HG03280 (cell line): ENCODE measurements at regions not wholly inside any gene's neighbourhood (a gene's known extent, or its start where the extent isn't known, plus 50 kb on each side); places are given as distances from the start of the nearest gene placed in this dataset.

ENCODE experiments used
- ATAC-seq: cut with Tn5 transposase; IDR thresholded peaks from one replicate; pipeline ENCODE4 v1.9.1; 2021; ENCODE audit warnings: mild to moderate bottlenecking, moderate library complexity; ENCODE audit not compliant: unreplicated experiment

DNA sequence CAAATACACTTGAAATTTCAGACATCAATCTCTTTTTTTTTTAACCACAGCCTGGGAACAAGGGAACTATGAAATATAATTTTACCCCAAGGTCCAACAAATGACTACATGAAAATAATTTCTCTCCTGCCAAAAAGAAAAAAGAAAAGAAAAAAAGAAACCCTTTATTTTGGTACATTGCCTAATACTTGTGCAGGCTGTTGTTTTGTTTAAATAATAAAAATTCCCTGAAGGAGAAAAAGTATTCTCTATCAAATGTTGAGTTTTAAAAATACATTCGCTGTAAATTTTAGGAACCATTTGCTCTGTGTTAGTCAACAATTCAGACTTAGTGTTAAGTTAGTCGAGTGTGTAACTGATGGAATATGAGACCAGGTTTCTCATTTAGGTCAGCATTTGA, 155.4 kb downstream of the PRDM6 start:
- ATAC-seq = no peak
